Heart left ventricle (tissue), 16 donors: ENCODE measurements at regions not wholly inside any gene's neighbourhood (a gene's known extent, or its start where the extent isn't known, plus 50 kb on each side); places are given as distances from the start of the nearest gene placed in this dataset.
"Not testable (repeated sequence)": the region's sequence is repeated elsewhere in the genome, so short reads cannot be mapped to it uniquely, and the experiment has no call there.

Experiments
- ATAC-seq, 4 donors: fragments of 200-7000 bp; cut with Tn5 transposase; one replicate each; pipeline ENCODE4 v1.9.1; 2020 to 2022; ENCODE audit warnings: moderate library complexity in 4 of 4, mild to moderate bottlenecking in 3 of 4, moderate number of reproducible peaks in 1 of 4
- DNase-seq, 5 donors: peaks; one replicate each; pipeline ENCODE4 v3.0.0-alpha.2; 2020
- H3K27ac ChIP-seq, 12 donors: fragments of 200-600 bp; sonication (generic) in 4 of 12; one replicate each; pipeline versions ENCODE4 v1.5.0 to v1.8.0; 2016 to 2022; ENCODE audit warnings: mild to moderate bottlenecking in 2 of 12
- H3K27me3 ChIP-seq, 9 donors: fragments of 200-600 bp; sonication (generic) in 2 of 9; one replicate each; pipeline versions ENCODE4 v1.5.1 to v1.8.0; 2016 to 2022; ENCODE audit warnings: mild to moderate bottlenecking in 3 of 9
- H3K36me3 ChIP-seq, 9 donors: fragments of 200-600 bp; sonication (generic) in 2 of 9; one replicate each; pipeline versions ENCODE4 v1.5.0 to v1.8.0; 2018 to 2022; ENCODE audit warnings: mild to moderate bottlenecking in 2 of 9
- H3K4me1 ChIP-seq, 12 donors: fragments of 200-600 bp; sonication (generic) in 4 of 12; one replicate each; pipeline versions ENCODE4 v1.5.0 to v1.8.0; 2016 to 2022; ENCODE audit warnings: mild to moderate bottlenecking in 3 of 12
- H3K4me3 ChIP-seq, 12 donors: fragments of 200-600 bp; sonication (generic) in 4 of 12; one replicate each; pipeline versions ENCODE4 v1.5.0 to v1.8.0; 2017 to 2022; ENCODE audit warnings: mild to moderate bottlenecking in 9 of 12, moderate library complexity in 4 of 12
- H3K9me3 ChIP-seq, 12 donors: fragments of 200-600 bp; sonication (generic) in 4 of 12; one replicate each; pipeline versions ENCODE4 v1.5.0 to v1.8.0; 2016 to 2022; ENCODE audit warnings: mild to moderate bottlenecking in 1 of 12
- CTCF ChIP-seq, 12 donors: fragments of 200-600 bp; sonication (generic) in 4 of 12; IDR thresholded peaks; one replicate each; pipeline versions ENCODE4 v1.5.0 to v1.8.0; 2018 to 2022; ENCODE audit warnings: antibody characterized with exemption in 12 of 12, mild to moderate bottlenecking in 5 of 12
- POLR2A ChIP-seq, 2 donors: fragments of 450-650 bp; IDR thresholded peaks; one replicate each; pipeline ENCODE4 v1.6.1; 2017; ENCODE audit warnings: antibody characterized with exemption in 2 of 2, mild to moderate bottlenecking in 2 of 2, moderate library complexity in 2 of 2
- WGBS, 4 donors: extraction: QIAGEN DNeasy Blood & Tissue Kit in 2 of 4; methylation state at CpG; one replicate each; pipeline versions ENCODE4 v1.1.5 to v1.1.7; 2013 to 2018; 5-methylcytosine and 5-hydroxymethylcytosine counted together
- intact Hi-C, 10 donors: fragments of 100-400 bp; cut with DNase I; formaldehyde crosslinking; loops; one replicate each; pipeline versions ENCODE4 v1.11.1 to v1.14.2; 2022
- donor health status: ischemic (EF 13 %, LVEDD 7.1; RV severe dilation, severe dysfunction).
- donor health status: healthy with polysubstance abuse.
- donor health status: DM: no; HTN: yes; CAD: no.
- donor health status: DM: no; HTN: no; CAD: no.
- donor health status: ischemic (EF 25% LVEDD 6.9; RV normal size, moderate dysfunction).
- donor health status: ischemic (EF 25% LVEDD 5.7; RV mildly dilated, moderate dysfunction).
- donor health status: healthy.
- donor health status: DM: yes; HTN: yes; CAD: no.
- donor health status: ischemic (EF 35%, LVEDD 5.7; RV mildly dilated, moderate dysfunction).
- donor health status: nonischemic (EF 11% LVEDD 7.7; RV severe dilation, severe dysfunction).
- donor health status: DM: yes; HTN: yes; CAD: no.
- donor health status: PGD.
- donor health status: ischemic (EF 29% LVEDD 5.4; RV normal size, mild dysfunction).
- donor health status: nonischemic (EF 23%, LVEDD 6.1; RV moderate dilation, normal function).

- TF ChIP-seq CTCF (IDR thresholded peaks at IDR 0.05), result no peak
- TF ChIP-seq POLR2A (IDR thresholded peaks at IDR 0.05), result no peak
- no peaks in the 10 kb centered on the region for H3K36me3 ChIP-seq
- no peaks in the 10 kb centered on the region for H3K4me1 ChIP-seq
- H3K9me3 ChIP-seq, result peaks cover 0 to 12% (median 0%) of the 10 kb centered on the region in 12 donors
- intact Hi-C loops, result no loop called here
- no peaks in the 10 kb centered on the region for H3K27me3 ChIP-seq
- no peak overlapping the region for H3K27ac ChIP-seq
- no peak overlapping the region for H3K4me3 ChIP-seq
- ATAC-seq (no peak), DNase-seq (no peak)
- WGBS, 4 donors, result 97 to 98% (median 97%) methylated on average over 3 of the region's 3 CpGs
These were observed 167.0 kb upstream of the PIK3R1 start for GRCh38 chr5:68048516-68048915.

GRCh38 chr5:68048054-68048453, 167.5 kb upstream of the PIK3R1 start:
- H3K36me3 ChIP-seq, H3K4me3 ChIP-seq, H3K27me3 ChIP-seq, intact Hi-C loops, H3K27ac ChIP-seq, DNase-seq, ATAC-seq, H3K4me1 ChIP-seq: not testable (repeated sequence)
- 92 to 96% (median 94%) methylated on average over 5 of the region's 5 CpGs for WGBS, 4 donors
- peaks cover 0 to 12% (median 0%) of the 10 kb centered on the region in 12 donors for H3K9me3 ChIP-seq

GRCh38 chr5:68047035-68047434, 168.5 kb upstream of the PIK3R1 start:
- Histone ChIP-seq H3K4me3 (no peak overlapping the region), H3K27ac (no peak overlapping the region), H3K9me3 (peaks cover 0 to 12% (median 0%) of the 10 kb centered on the region in 12 donors), H3K36me3 (no peaks in the 10 kb centered on the region), H3K27me3 (no peaks in the 10 kb centered on the region), H3K4me1 (peaks cover 0 to 13% (median 3%) of the 10 kb centered on the region in 12 donors)
- intact Hi-C loops, result no loop called here
- TF ChIP-seq POLR2A (IDR thresholded peaks at IDR 0.05), result no peak
- TF ChIP-seq CTCF (IDR thresholded peaks at IDR 0.05), result no peak
- ATAC-seq (no peak), DNase-seq (no peak)
- WGBS, 4 donors, result 88 to 100% (median 95%) methylated on average over 1 of the region's 1 CpG

GRCh38 chr5:68046445-68046844, 169.1 kb upstream of the PIK3R1 start:
- H3K27me3 ChIP-seq, result no peaks in the 10 kb centered on the region
- DNase-seq, result no peak
- H3K36me3 ChIP-seq, result no peaks in the 10 kb centered on the region
- no peak for ATAC-seq
- WGBS, 4 donors, result 72 to 81% (median 80%) methylated on average over 5 of the region's 5 CpGs
- H3K4me1 ChIP-seq, result peaks cover 0 to 19% (median 4%) of the 10 kb centered on the region in 12 donors
- peaks cover 0 to 12% (median 0%) of the 10 kb centered on the region in 12 donors for H3K9me3 ChIP-seq
- H3K27ac ChIP-seq, result no peak overlapping the region
- no peak overlapping the region for H3K4me3 ChIP-seq
- TF ChIP-seq CTCF (IDR thresholded peaks at IDR 0.05), result no peak
- no peak for TF ChIP-seq POLR2A (IDR thresholded peaks at IDR 0.05)
- intact Hi-C loops, result no loop called here

- Histone ChIP-seq H3K27ac (peak overlapping the region in 6 of 12 donors; percentile 17 to 89 (median 52)), H3K36me3 (no peaks in the 10 kb centered on the region), H3K27me3 (no peaks in the 10 kb centered on the region), H3K9me3 (no peaks in the 10 kb centered on the region), H3K4me3 (no peak overlapping the region), H3K4me1 (peaks cover 0 to 39% (median 7%) of the 10 kb centered on the region in 12 donors)
- intact Hi-C loops, result loop anchor here in 1 of 10 donors (5.0 kb wide), 1 partner anchor 176 kb away; the partner anchor contains the start of gene PIK3R1
- peak; percentile 9 to 63 (median 36) for DNase-seq
- no peak for TF ChIP-seq CTCF (IDR thresholded peaks at IDR 0.05)
- no peak for TF ChIP-seq POLR2A (IDR thresholded peaks at IDR 0.05)
- WGBS, 4 donors, result 49 to 70% (median 57%) methylated on average over 8 of the region's 8 CpGs
- ATAC-seq, result peak; percentile 51 to 84 (median 68)
These were observed 174.3 kb upstream of the PIK3R1 start for GRCh38 chr5:68041293-68041692.
